Adrenal gland (tissue), 5 donors: ENCODE measurements at regions not wholly inside any gene's neighbourhood (a gene's known extent, or its start where the extent isn't known, plus 50 kb on each side); places are given as distances from the start of the nearest gene placed in this dataset.

Experiments used
- CTCF ChIP-seq, 6 experiments: fragments of 450-650 bp in 4 of 6; fragments of 200-600 bp in 2 of 6; sonication (generic) in 1 of 6; IDR thresholded peaks; 1 replicate in 5 of 6; 2 replicates in 1 of 6; pipeline versions ENCODE4 v1.5.1 to v1.8.0; 2016 to 2021; ENCODE audit warnings: antibody characterized with exemption in 6 of 6, mild to moderate bottlenecking in 2 of 6, moderate library complexity in 1 of 6
- POLR2A ChIP-seq, 2 donors: fragments of 450-650 bp; IDR thresholded peaks; one replicate each; pipeline ENCODE4 v1.6.1; 2017; ENCODE audit warnings: antibody characterized with exemption in 2 of 2, mild to moderate bottlenecking in 2 of 2, moderate library complexity in 1 of 2
- donor health status: DM: no; HTN: no; CAD: no.

- no peak for TF ChIP-seq CTCF (IDR thresholded peaks at IDR 0.05)
- TF ChIP-seq POLR2A (IDR thresholded peaks at IDR 0.05), result no peak
Measured at GRCh38 chr12:124654666-124655047, 87.2 kb upstream of the NCOR2 start.
